ENCODE measurements at regions not wholly inside any gene's neighbourhood (a gene's known extent, or its start where the extent isn't known, plus 50 kb on each side); places are given as distances from the start of the nearest gene placed in this dataset.

- CTCF ChIA-PET = interaction anchor here (0.6 to 1.1 kb wide), 7 partner anchors 72 to 477 kb away, joined by 3 to 5 read pairs (median 4); no protein-coding TSS in a partner anchor
- no peaks in the 10 kb centered on the region for H3K27me3 Mint-ChIP-seq (ENCODE audit: unreplicated experiment)
- no peak for DNase-seq
- no peak overlapping the region for H3K4me3 Mint-ChIP-seq (ENCODE audit: low read depth, unreplicated experiment)
- intact Hi-C loops (cut with micrococcal nuclease; ENCODE audit: unreplicated experiment) = loop anchor here (1.0 kb wide), 1 partner anchor 80 kb away; no protein-coding TSS in a partner anchor
- no peaks in the 10 kb centered on the region for H3K9me3 Mint-ChIP-seq (ENCODE audit: low read depth, unreplicated experiment)
- H3K36me3 Mint-ChIP-seq (ENCODE audit: insufficient read depth, unreplicated experiment) = no peaks in the 10 kb centered on the region
- no peak for TF ChIP-seq CTCF (IDR thresholded peaks at IDR 0.05; ENCODE audit: unreplicated experiment)
- peaks cover 36% of the 10 kb centered on the region for H3K4me1 Mint-ChIP-seq (ENCODE audit: low read depth, unreplicated experiment)
- no TSS peak for BruUV-seq (replicated peaks)
- H3K27ac Mint-ChIP-seq (ENCODE audit: unreplicated experiment) = peak overlapping the region; percentile 44
These were observed 93.6 kb upstream of the MTAP start for GRCh38 chr9:21708856-21709255.

- DNase-seq = peak; percentile 70
- H3K4me3 Mint-ChIP-seq (ENCODE audit: low read depth, unreplicated experiment) = no peak overlapping the region
- H3K27ac Mint-ChIP-seq (ENCODE audit: unreplicated experiment) = peak overlapping the region; percentile 44
These were observed 92.9 kb upstream of the MTAP start for GRCh38 chr9:21709464-21710058.

DNA sequence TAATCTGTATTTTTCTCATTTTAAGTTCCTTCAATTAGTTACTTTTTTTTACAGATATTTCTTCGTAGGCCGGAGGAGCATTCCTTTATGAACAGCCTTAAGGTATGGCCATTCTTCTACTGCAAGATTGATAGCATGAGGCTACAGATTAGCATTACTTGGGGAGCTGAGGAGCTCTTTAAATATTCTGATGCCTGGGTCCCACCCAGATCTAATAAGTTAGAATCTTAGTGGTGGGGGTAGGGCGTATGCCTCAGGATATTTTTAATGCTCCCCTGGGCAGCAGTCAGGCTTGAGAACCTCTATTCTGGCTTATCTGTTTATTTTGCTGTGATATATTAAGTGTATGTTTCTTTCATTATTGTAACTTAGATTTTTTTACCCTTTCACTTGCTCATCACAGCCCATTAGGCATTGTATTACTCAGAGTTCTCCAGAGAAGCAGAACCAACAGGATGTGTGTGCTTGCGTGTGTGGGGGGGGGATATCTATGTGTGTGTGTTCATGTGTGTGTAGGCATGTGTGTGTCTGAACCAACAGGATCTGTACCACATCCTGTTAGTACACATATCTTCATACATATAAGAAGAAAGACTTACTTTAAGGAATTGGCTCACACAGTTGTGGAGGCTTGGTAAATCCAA lies 91.8 kb upstream of the MTAP start:
- DNase-seq = no peak
- Mint-ChIP-seq H3K36me3 (ENCODE audit: insufficient read depth, unreplicated experiment) (no peaks in the 10 kb centered on the region), H3K27me3 (ENCODE audit: unreplicated experiment) (no peaks in the 10 kb centered on the region), H3K27ac (ENCODE audit: unreplicated experiment) (no peak overlapping the region), H3K9me3 (ENCODE audit: low read depth, unreplicated experiment) (no peaks in the 10 kb centered on the region), H3K4me1 (ENCODE audit: low read depth, unreplicated experiment) (peaks cover 36% of the 10 kb centered on the region), H3K4me3 (ENCODE audit: low read depth, unreplicated experiment) (no peak overlapping the region)
- intact Hi-C loops (cut with micrococcal nuclease; ENCODE audit: unreplicated experiment) = no loop called here
- BruUV-seq (replicated peaks) = no TSS peak
- CTCF ChIA-PET = no interaction called here
- no peak for TF ChIP-seq CTCF (IDR thresholded peaks at IDR 0.05; ENCODE audit: unreplicated experiment)

More at GRCh38 chr9:21709464-21710058, 92.9 kb upstream of the MTAP start:
- Mint-ChIP-seq H3K27me3 (ENCODE audit: unreplicated experiment) (no peaks in the 10 kb centered on the region), H3K4me1 (ENCODE audit: low read depth, unreplicated experiment) (peaks cover 36% of the 10 kb centered on the region), H3K9me3 (ENCODE audit: low read depth, unreplicated experiment) (no peaks in the 10 kb centered on the region), H3K36me3 (ENCODE audit: insufficient read depth, unreplicated experiment) (no peaks in the 10 kb centered on the region)
- CTCF ChIA-PET = interaction anchor here (0.6 to 1.0 kb wide), 6 partner anchors 74 to 477 kb away, joined by 3 to 5 read pairs (median 4); no protein-coding TSS in a partner anchor
- TF ChIP-seq CTCF (IDR thresholded peaks at IDR 0.05; ENCODE audit: unreplicated experiment) = peak; percentile 48
- no TSS peak for BruUV-seq (replicated peaks)
- intact Hi-C loops (cut with micrococcal nuclease; ENCODE audit: unreplicated experiment) = loop anchor here (1.0 kb wide), 1 partner anchor 80 kb away; no protein-coding TSS in a partner anchor

DNA sequence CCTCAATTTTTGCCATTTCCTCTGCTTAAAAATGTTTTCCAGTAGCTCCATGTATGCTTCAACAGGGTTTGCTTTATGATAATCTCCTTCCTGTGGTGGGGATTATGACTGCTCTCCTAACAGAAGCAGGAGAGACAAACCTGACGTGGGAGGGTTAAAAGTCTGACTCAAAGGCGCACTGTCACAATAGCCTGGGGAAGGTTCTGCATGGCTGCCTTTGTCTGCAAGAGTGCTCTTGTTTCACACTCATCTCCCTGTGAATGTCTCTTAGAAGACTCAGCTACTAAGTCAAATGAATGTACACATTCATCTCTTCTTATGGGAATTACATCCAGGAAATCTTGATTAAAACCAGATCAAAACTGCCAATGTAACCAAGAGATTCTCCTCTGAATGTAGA lies 90.9 kb upstream of the MTAP start:
- intact Hi-C loops (cut with micrococcal nuclease; ENCODE audit: unreplicated experiment) = no loop called here
- no peak for DNase-seq
- no TSS peak for BruUV-seq (replicated peaks)
- Mint-ChIP-seq H3K4me3 (ENCODE audit: low read depth, unreplicated experiment) (no peak overlapping the region), H3K9me3 (ENCODE audit: low read depth, unreplicated experiment) (peaks cover 4% of the 10 kb centered on the region), H3K27ac (ENCODE audit: unreplicated experiment) (no peak overlapping the region), H3K27me3 (ENCODE audit: unreplicated experiment) (no peaks in the 10 kb centered on the region), H3K4me1 (ENCODE audit: low read depth, unreplicated experiment) (peaks cover 36% of the 10 kb centered on the region), H3K36me3 (ENCODE audit: insufficient read depth, unreplicated experiment) (no peaks in the 10 kb centered on the region)
- CTCF ChIA-PET = no interaction called here
- TF ChIP-seq CTCF (IDR thresholded peaks at IDR 0.05; ENCODE audit: unreplicated experiment) = no peak

Data from Calu3 (cell line).